ENCODE measurements at regions not wholly inside any gene's neighbourhood (a gene's known extent, or its start where the extent isn't known, plus 50 kb on each side); places are given as distances from the start of the nearest gene placed in this dataset.

DNA sequence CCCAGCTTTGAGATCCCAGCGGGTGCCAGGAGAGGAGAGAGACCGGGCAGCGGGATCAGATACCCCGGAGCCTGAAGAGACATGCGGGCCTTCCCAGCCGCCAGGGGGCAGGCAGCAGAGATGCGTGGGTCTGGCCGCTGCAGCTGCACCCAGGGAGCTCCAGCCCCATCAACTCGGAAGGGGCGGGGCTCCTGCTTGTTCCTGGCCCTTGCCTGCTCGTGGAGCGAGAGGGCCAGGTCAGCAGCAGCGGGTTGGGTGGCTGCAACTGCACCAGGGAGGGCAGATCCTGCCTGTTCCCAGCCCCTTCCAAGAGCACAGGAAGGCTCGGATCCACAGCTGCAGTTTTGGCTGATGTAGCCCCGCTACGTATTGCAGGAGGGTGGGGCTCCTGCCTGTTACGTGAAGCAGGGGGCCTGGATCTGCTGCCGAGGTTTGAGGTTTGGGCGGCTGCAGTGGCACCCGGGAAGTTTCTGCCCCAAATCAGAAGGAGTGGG lies 532.8 kb downstream of the RFPL4B start:
- Histone ChIP-seq H3K27ac (ENCODE audit: low read length) (no peak overlapping the region), H4K20me1 (ENCODE audit: insufficient read depth, low read length) (no peaks in the 10 kb centered on the region), H3K36me3 (replicated peaks; ENCODE audit: insufficient read depth, low read length) (no peaks in the 10 kb centered on the region), H3K9ac (ENCODE audit: low read length) (no peak overlapping the region), H3K9me3 (replicated peaks; ENCODE audit: insufficient read depth, low read length) (no peaks in the 10 kb centered on the region), H3F3A (ENCODE audit: insufficient read depth, low read length) (no peaks in the 10 kb centered on the region), H2AFZ (ENCODE audit: low read length) (no peak overlapping the region), H3K4me2 (ENCODE audit: low read depth, low read length) (no peak overlapping the region), H3K4me1 (ENCODE audit: low read length) (no peaks in the 10 kb centered on the region), H3K9me2 (replicated peaks; ENCODE audit: insufficient read depth, low read length) (no peaks in the 10 kb centered on the region), H3K27me3 (replicated peaks; ENCODE audit: insufficient read depth, low read length) (no peaks in the 10 kb centered on the region), H3K4me3 (ENCODE audit: low read length) (no peak overlapping the region), H3K79me2 (ENCODE audit: low read length) (no peaks in the 10 kb centered on the region)
- TF ChIP-seq, protein P1, sequence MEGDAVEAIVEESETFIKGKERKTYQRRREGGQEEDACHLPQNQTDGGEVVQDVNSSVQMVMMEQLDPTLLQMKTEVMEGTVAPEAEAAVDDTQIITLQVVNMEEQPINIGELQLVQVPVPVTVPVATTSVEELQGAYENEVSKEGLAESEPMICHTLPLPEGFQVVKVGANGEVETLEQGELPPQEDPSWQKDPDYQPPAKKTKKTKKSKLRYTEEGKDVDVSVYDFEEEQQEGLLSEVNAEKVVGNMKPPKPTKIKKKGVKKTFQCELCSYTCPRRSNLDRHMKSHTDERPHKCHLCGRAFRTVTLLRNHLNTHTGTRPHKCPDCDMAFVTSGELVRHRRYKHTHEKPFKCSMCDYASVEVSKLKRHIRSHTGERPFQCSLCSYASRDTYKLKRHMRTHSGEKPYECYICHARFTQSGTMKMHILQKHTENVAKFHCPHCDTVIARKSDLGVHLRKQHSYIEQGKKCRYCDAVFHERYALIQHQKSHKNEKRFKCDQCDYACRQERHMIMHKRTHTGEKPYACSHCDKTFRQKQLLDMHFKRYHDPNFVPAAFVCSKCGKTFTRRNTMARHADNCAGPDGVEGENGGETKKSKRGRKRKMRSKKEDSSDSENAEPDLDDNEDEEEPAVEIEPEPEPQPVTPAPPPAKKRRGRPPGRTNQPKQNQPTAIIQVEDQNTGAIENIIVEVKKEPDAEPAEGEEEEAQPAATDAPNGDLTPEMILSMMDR (IDR thresholded peaks at IDR 0.05; ENCODE audit: low read length): no peak
- no peak for TF ChIP-seq EZH2 (optimal IDR thresholded peaks at IDR 0.05; ENCODE audit: low read depth, low read length)
- no peak for DNase-seq

DNA sequence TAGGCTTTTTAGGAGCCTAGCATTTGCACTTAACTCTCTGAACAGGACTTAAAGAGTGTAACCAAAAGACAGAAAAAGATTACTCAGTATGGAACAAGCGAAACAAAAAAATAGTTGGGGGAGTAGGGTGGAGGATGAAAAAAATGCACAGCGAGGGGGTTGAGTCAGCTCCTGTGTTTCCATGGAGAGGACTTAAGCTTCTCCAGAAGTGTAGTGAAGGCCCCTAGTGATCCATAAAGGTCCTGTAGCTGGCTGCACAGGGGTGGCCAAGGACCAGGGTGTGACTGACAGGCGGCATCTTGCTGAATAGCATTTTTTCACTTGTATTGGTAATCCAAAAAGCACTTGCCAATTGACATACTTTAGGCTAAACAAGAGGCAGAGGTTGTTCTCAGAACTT lies 533.9 kb downstream of the RFPL4B start:
- H3K9me2 ChIP-seq (replicated peaks; ENCODE audit: insufficient read depth, low read length): no peaks in the 10 kb centered on the region
- H4K20me1 ChIP-seq (ENCODE audit: insufficient read depth, low read length): no peaks in the 10 kb centered on the region
- no peaks in the 10 kb centered on the region for H3K79me2 ChIP-seq (ENCODE audit: low read length)
- DNase-seq: no peak
- no peaks in the 10 kb centered on the region for H3K36me3 ChIP-seq (replicated peaks; ENCODE audit: insufficient read depth, low read length)
- H3K9ac ChIP-seq (ENCODE audit: low read length): no peak overlapping the region
- no peak overlapping the region for H2AFZ ChIP-seq (ENCODE audit: low read length)
- H3K4me1 ChIP-seq (ENCODE audit: low read length): no peaks in the 10 kb centered on the region
- no peaks in the 10 kb centered on the region for H3K27me3 ChIP-seq (replicated peaks; ENCODE audit: insufficient read depth, low read length)
- TF ChIP-seq, protein P1 (IDR thresholded peaks at IDR 0.05; ENCODE audit: low read length): no peak
- no peak for TF ChIP-seq EZH2phosphoT487 (IDR thresholded peaks at IDR 0.05; ENCODE audit: low read length)
- TF ChIP-seq EZH2 (optimal IDR thresholded peaks at IDR 0.05; ENCODE audit: low read depth, low read length): no peak
- H3K9me3 ChIP-seq (replicated peaks; ENCODE audit: insufficient read depth, low read length): no peaks in the 10 kb centered on the region
- H3F3A ChIP-seq (ENCODE audit: insufficient read depth, low read length): no peaks in the 10 kb centered on the region
- H3K4me3 ChIP-seq (ENCODE audit: low read length): no peak overlapping the region
- H3K4me2 ChIP-seq (ENCODE audit: low read depth, low read length): no peak overlapping the region
- H3K27ac ChIP-seq (ENCODE audit: low read length): no peak overlapping the region

DNA sequence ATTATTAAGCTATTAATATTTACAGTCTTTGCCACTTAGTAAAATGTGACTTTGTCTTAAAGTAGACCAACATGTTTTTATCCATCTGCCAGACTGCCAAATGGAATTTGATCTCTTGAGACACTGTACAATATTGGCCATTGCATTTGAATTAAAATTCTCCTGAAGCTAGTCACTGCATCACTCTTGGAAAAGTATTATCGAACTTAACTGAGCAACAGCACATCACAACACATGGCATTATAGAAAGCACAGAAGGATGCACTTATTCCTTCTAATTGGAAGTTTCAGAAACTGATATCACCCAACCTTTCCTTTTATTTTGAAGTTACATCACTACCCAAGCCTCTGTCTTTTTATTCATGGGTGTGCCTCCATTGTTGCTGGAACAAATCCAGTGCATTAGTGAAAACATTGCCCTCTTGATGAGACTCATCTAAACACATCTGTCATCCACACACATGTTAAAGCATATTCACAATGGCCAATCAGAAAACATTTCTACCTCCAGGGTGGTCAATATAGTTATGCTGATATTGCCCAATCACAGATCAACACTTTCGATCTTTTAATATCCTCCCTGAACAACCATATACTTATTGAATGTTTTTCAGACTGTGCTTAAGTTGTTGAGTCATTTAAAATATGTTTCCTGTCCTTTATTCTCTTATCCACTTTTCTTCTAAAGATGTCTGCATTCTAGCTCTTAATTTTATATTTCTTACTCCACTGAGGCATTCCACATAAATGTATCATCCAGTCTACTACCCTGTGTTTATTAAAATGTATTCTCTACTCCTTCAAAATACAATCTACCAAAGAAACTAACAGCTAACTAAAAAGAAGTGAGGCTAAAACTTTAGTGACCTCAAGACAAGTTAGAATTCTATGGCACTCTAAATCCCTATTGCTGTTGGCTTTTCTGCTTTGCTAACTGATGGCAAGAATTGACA lies 535.0 kb downstream of the RFPL4B start:
- no peak overlapping the region for H2AFZ ChIP-seq (ENCODE audit: low read length)
- no peaks in the 10 kb centered on the region for H4K20me1 ChIP-seq (ENCODE audit: insufficient read depth, low read length)
- no peak overlapping the region for H3K27ac ChIP-seq (ENCODE audit: low read length)
- no peaks in the 10 kb centered on the region for H3K9me2 ChIP-seq (replicated peaks; ENCODE audit: insufficient read depth, low read length)
- no peaks in the 10 kb centered on the region for H3K4me1 ChIP-seq (ENCODE audit: low read length)
- no peaks in the 10 kb centered on the region for H3K9me3 ChIP-seq (replicated peaks; ENCODE audit: insufficient read depth, low read length)
- no peaks in the 10 kb centered on the region for H3F3A ChIP-seq (ENCODE audit: insufficient read depth, low read length)
- no peaks in the 10 kb centered on the region for H3K27me3 ChIP-seq (replicated peaks; ENCODE audit: insufficient read depth, low read length)
- no peak overlapping the region for H3K4me2 ChIP-seq (ENCODE audit: low read depth, low read length)
- H3K36me3 ChIP-seq (replicated peaks; ENCODE audit: insufficient read depth, low read length): no peaks in the 10 kb centered on the region
- no peak overlapping the region for H3K9ac ChIP-seq (ENCODE audit: low read length)
- no peak overlapping the region for H3K4me3 ChIP-seq (ENCODE audit: low read length)
- TF ChIP-seq EZH2phosphoT487 (IDR thresholded peaks at IDR 0.05; ENCODE audit: low read length) (no peak), EZH2 (optimal IDR thresholded peaks at IDR 0.05; ENCODE audit: low read depth, low read length) (no peak)
- TF ChIP-seq, protein P1 (IDR thresholded peaks at IDR 0.05; ENCODE audit: low read length): no peak
- no peaks in the 10 kb centered on the region for H3K79me2 ChIP-seq (ENCODE audit: low read length)
- no peak for DNase-seq

Data from MM.1S (cell line).